Amniotic epithelial cell (primary cell): ENCODE measurements at regions not wholly inside any gene's neighbourhood (a gene's known extent, or its start where the extent isn't known, plus 50 kb on each side); places are given as distances from the start of the nearest gene placed in this dataset.
"Not testable (repeated sequence)": the region's sequence is repeated elsewhere in the genome, so short reads cannot be mapped to it uniquely, and the experiment has no call there.

Experiments
- DNase-seq: peaks from one replicate; pipeline ENCODE4 v3.0.0-alpha.2; 2010; ENCODE audit warnings: low read depth

DNA sequence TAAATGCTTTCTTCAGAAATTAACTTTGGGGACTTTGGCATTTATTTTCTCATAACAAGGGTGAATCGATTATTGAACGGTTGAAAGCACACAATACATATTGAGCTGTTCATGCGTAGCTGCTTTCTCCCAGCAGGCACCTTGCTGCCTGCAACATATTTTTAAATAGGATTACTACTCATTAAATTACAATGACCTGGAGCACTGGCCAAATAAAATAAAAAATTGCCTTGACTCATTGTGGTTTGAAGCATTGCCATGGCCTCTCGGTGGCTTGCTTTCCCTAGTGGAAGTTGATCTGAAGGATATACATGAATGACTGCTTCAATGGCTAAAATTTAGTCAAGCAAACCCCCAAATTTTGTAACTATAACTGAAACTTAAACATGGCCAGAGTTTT lies 181.6 kb upstream of the NUDT12 start:
- DNase-seq, result peak; percentile 60

DNA sequence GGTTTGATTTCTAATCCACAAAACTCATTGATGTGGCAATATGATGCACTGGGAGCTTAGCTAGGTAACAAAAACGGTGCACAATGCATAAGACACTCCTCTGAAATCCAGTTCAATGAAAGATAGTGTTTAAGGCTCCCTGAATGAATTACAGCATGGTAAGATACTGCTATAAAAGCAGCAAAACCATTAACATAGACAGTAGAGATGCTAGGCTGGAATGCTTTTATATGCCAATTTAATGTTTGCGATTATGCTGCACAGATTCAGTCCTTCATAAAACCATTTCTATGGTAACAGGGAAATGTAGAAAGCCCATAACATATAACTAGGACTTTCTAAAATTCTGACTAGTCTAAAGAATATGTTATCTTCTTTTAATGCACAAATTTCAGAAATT lies 180.8 kb upstream of the NUDT12 start:
- DNase-seq, result no peak

- no peak for DNase-seq
These were observed 179.4 kb upstream of the NUDT12 start for GRCh38 chr5:103741984-103742383.

- not testable (repeated sequence) for DNase-seq
These were observed 173.8 kb upstream of the NUDT12 start for GRCh38 chr5:103736343-103736742.

DNA sequence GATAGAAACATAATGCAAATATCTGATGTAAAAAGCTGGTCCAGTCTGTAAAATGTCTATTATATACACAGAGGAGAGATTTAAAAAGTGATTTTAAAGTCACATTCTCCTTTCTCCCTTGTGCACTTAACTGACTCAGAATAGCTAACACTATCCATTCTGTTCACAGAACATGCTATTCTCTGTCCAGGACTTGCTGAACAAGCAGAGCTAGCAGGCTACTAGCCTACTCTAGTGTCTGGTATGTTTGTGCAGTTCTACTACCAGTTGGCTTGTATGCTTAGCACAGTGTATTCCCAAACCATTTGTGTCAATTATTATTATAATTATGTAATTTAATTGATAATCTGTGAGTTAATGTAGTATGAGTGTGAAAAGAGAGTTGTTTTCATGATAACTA lies 161.7 kb upstream of the NUDT12 start:
- no peak for DNase-seq

DNA sequence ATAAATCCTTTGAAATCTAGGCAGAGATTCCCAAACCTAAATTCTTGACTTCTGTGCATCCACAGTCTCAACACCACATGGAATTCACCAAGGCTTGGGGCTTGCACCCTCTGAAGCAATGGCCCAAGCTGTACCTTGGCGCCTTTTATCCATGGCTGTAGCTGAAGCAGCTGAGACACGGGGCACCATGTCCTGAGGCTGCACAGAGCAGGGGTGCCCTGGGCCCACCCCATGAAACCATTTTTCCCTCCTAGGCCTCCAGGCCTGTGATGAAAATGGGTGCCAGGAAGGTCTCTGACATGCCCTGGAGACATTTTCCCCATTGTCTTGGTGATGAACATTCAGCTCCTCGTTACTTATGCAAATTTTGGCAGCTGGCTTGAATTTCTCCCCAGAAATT lies 158.6 kb upstream of the NUDT12 start:
- no peak for DNase-seq

- DNase-seq, result no peak
These were observed 155.5 kb upstream of the NUDT12 start for GRCh38 chr5:103718108-103718507.

- no peak for DNase-seq
These were observed 146.0 kb upstream of the NUDT12 start for GRCh38 chr5:103708601-103709000.

GRCh38 chr5:103706939-103707682 lies 144.5 kb upstream of the NUDT12 start:
- DNase-seq, result peak; percentile 9

GRCh38 chr5:103703617-103704016 lies 141.0 kb upstream of the NUDT12 start:
- no peak for DNase-seq

- DNase-seq, result no peak
These were observed 130.9 kb upstream of the NUDT12 start for GRCh38 chr5:103693517-103693916.

DNA sequence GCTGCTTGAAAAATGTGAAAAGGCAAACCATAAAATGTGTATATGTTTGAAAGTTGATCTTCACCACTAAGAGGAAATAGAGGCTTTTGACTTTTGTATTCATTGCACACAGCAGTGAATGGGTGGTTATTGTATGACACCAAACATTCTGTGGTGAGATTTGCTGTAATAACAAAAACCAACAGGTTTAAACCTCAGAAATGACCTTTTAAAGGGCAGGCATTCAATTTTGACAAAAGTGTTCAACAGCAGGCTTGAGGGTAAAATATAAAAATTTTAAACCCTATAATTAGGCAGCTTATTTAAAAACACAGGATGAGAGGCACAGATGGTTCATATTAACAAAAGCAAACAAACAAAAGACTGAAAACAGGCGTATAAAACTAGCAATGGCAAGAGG lies 128.1 kb upstream of the NUDT12 start:
- no peak for DNase-seq

- no peak for DNase-seq
These were observed 117.3 kb upstream of the NUDT12 start for GRCh38 chr5:103679873-103680272.

DNA sequence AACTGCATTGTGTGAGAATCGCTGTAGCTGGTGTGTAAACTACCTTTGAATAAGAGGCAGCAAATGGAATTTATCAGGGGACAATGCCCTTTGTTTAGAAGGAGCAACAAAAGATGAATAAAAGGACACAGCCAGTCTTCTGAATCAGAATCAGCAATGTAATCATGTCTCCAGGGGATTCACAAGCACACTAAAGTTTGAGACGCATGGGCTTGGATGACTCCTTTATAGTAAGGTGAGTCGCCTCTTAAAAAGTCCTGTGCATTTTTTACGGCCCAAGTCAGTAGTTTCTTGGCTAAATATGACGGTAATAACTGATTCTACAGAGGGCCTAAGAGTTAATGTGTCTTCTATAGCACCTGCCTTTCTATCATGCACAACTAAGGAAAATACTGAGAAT lies 113.6 kb upstream of the NUDT12 start:
- DNase-seq, result peak; percentile 10

GRCh38 chr5:103674739-103675138 lies 112.2 kb upstream of the NUDT12 start:
- DNase-seq, result no peak

GRCh38 chr5:103674251-103674650 lies 111.7 kb upstream of the NUDT12 start:
- no peak for DNase-seq

DNA sequence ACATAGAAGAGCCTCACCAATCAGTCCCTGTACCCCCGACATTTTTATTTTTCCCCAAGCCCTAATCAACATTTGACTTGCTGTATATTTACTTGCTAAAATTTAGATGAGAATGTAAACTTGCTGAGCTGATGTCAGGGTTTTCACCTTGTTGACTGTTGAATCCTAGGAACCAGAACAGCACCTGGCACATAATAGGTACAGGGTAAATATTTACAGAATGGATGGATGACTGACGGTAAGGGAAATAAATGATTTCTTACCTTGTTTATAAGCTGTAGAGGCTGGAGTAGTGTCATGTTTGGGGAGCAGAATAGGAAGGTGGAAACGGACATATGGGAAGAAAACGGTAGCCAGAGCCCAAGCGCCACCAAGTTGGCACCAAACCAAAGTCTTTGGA lies 107.0 kb upstream of the NUDT12 start:
- DNase-seq, result no peak

DNA sequence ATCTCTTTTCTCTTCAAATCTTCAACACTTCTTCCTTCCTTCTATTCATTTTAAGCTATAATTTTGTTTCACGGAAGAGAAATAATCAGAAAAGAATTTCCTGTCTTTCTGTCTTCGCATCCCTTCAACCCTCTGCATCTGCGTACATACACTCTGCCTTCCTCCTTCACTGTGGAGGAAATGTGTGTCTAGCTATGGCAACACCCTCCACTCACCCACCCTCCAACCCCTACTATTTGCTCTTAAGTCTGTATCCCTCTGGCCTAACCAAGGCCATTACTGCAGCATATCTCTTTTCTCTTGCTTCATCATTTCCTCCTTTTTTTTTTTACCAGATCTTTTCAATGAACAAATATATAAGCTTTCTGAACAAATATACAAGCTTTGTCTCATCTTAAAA lies 105.7 kb upstream of the NUDT12 start:
- DNase-seq, result no peak

DNA sequence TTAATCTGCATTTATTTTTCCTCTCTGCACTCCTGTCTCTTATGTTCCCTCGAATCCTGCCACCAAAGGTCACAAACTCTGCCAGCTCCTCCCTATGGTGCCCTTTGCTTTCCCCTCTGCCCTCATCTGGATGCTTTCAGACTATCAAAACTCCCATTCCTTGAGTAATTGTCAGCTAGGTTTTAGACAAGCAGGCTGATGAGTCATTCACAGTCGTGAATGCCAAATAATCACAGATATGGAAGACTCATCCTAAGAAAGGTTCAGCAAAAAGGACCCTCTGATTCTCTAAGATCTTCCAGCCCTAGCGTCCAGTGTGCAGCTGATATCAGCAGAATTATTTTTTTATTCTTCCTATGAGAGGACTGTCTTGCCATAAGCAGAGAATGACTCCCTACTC lies 104.5 kb upstream of the NUDT12 start:
- peak; percentile 35 for DNase-seq

- DNase-seq, result no peak
These were observed 94.7 kb upstream of the NUDT12 start for GRCh38 chr5:103657301-103657700.

- DNase-seq, result no peak
These were observed 85.5 kb upstream of the NUDT12 start for GRCh38 chr5:103648086-103648485.

GRCh38 chr5:103646698-103647614 lies 84.4 kb upstream of the NUDT12 start:
- DNase-seq, result no peak

GRCh38 chr5:103645816-103646215 lies 83.2 kb upstream of the NUDT12 start:
- DNase-seq, result no peak
